Stimulated activated CD4-positive, alpha-beta T cell treated with anti-CD3 and anti-CD28 coated beads, Interleukin-4, amount 100 ng/mL, for 24 hours (primary cell): ENCODE measurements at regions not wholly inside any gene's neighbourhood (a gene's known extent, or its start where the extent isn't known, plus 50 kb on each side); places are given as distances from the start of the nearest gene placed in this dataset.
"Not testable (repeated sequence)": the region's sequence is repeated elsewhere in the genome, so short reads cannot be mapped to it uniquely, and the experiment has no call there.

Experiments
- DNase-seq: peaks from one replicate; pipeline ENCODE4 v3.0.0-alpha.2; 2020

- no peak for DNase-seq
Measured at GRCh38 chr21:41630249-41630648, 122.3 kb upstream of the TMPRSS2 start.

GRCh38 chr21:41628256-41628655, 120.3 kb upstream of the TMPRSS2 start:
- DNase-seq = no peak

GRCh38 chr21:41627428-41627827, 119.5 kb upstream of the TMPRSS2 start:
- DNase-seq = no peak

GRCh38 chr21:41626021-41626420, 118.1 kb upstream of the TMPRSS2 start:
- DNase-seq = no peak

- no peak for DNase-seq
Measured at GRCh38 chr21:41625428-41625827, 117.5 kb upstream of the TMPRSS2 start.

GRCh38 chr21:41624674-41625310, 116.8 kb upstream of the TMPRSS2 start:
- DNase-seq = no peak

- DNase-seq = no peak
Measured at GRCh38 chr21:41623945-41624344, 116.0 kb upstream of the TMPRSS2 start.

- DNase-seq = peak; percentile 20
Measured at GRCh38 chr21:41622831-41623548, 115.0 kb upstream of the TMPRSS2 start.

- DNase-seq = no peak
Measured at GRCh38 chr21:41622201-41622600, 114.2 kb upstream of the TMPRSS2 start.

GRCh38 chr21:41621513-41621912, 113.6 kb upstream of the TMPRSS2 start:
- no peak for DNase-seq

- no peak for DNase-seq
Measured at GRCh38 chr21:41620982-41621381, 113.0 kb upstream of the TMPRSS2 start.

- no peak for DNase-seq
Measured at GRCh38 chr21:41620541-41620940, 112.6 kb upstream of the TMPRSS2 start.

GRCh38 chr21:41616031-41616591, 108.2 kb upstream of the TMPRSS2 start:
- DNase-seq = no peak

GRCh38 chr21:41615613-41616012, 107.7 kb upstream of the TMPRSS2 start:
- DNase-seq = no peak

- DNase-seq = no peak
Measured at GRCh38 chr21:41614511-41614910, 106.6 kb upstream of the TMPRSS2 start.

- DNase-seq = no peak
Measured at GRCh38 chr21:41613533-41613909, 105.6 kb upstream of the TMPRSS2 start.

- no peak for DNase-seq
Measured at GRCh38 chr21:41612674-41613532, 104.9 kb upstream of the TMPRSS2 start.

GRCh38 chr21:41611966-41612606, 104.1 kb upstream of the TMPRSS2 start:
- no peak for DNase-seq

GRCh38 chr21:41611441-41611840, 103.5 kb upstream of the TMPRSS2 start:
- DNase-seq = no peak

GRCh38 chr21:41610840-41611115, 102.8 kb upstream of the TMPRSS2 start:
- DNase-seq = not testable (repeated sequence)

- DNase-seq = peak; percentile 32
Measured at GRCh38 chr21:41610042-41610839, 102.3 kb upstream of the TMPRSS2 start.

GRCh38 chr21:41606706-41607105, 98.7 kb upstream of the TMPRSS2 start:
- no peak for DNase-seq
